ENCODE measurements at regions not wholly inside any gene's neighbourhood (a gene's known extent, or its start where the extent isn't known, plus 50 kb on each side); places are given as distances from the start of the nearest gene placed in this dataset.
A peak's percentile ranks its signal among the peaks of the same experiment; 100 is the strongest.

GRCh38 chr6:145372671-145373151 is 362.6 kb downstream of the EPM2A start:
- no peak for DNase-seq (ENCODE audit: low spot score)
- Histone ChIP-seq H3K4me2 (no peak overlapping the region), H3K9me2 (ENCODE audit: insufficient read depth) (no peaks in the 10 kb centered on the region), H3K4me1 (ENCODE audit: insufficient read depth) (peaks cover 10% of the 10 kb centered on the region; the same call in 1 of the 2 replicates), H3F3A (replicated peaks; ENCODE audit: low read depth) (no peaks in the 10 kb centered on the region), H4K20me1 (replicated peaks; ENCODE audit: insufficient read depth) (no peaks in the 10 kb centered on the region), H3K27ac (ENCODE audit: low read depth) (no peak overlapping the region), H3K79me2 (replicated peaks; ENCODE audit: insufficient read depth) (no peaks in the 10 kb centered on the region), H3K27me3 (ENCODE audit: insufficient read depth) (no peaks in the 10 kb centered on the region), H3K4me3 (no peak overlapping the region), H3K36me3 (ENCODE audit: insufficient read depth) (peaks cover 3% of the 10 kb centered on the region), H2AFZ (peak overlapping the region; percentile 85)
- Mint-ChIP-seq H3K27me3 (ENCODE audit: insufficient read depth, low read depth, poor library complexity) (no peaks in the 10 kb centered on the region), H3K4me1 (no peaks in the 10 kb centered on the region), H3K9me3 (peaks cover 7% of the 10 kb centered on the region), H3K27ac (no peak overlapping the region), H3K4me3 (no peak overlapping the region), H3K36me3 (ENCODE audit: low read depth) (peaks cover 7% of the 10 kb centered on the region)
- ATAC-seq, result peak; percentile 35; the same call in 2 of the 3 replicates
- TF ChIP-seq NANOG (IDR thresholded peaks at IDR 0.05; ENCODE audit: borderline replicate concordance) (no peak), EZH2phosphoT487 (IDR thresholded peaks at IDR 0.05; ENCODE audit: unreplicated experiment) (no peak)
- TF ChIP-seq, protein P1, sequence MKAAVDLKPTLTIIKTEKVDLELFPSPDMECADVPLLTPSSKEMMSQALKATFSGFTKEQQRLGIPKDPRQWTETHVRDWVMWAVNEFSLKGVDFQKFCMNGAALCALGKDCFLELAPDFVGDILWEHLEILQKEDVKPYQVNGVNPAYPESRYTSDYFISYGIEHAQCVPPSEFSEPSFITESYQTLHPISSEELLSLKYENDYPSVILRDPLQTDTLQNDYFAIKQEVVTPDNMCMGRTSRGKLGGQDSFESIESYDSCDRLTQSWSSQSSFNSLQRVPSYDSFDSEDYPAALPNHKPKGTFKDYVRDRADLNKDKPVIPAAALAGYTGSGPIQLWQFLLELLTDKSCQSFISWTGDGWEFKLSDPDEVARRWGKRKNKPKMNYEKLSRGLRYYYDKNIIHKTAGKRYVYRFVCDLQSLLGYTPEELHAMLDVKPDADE (IDR thresholded peaks at IDR 0.05), result no peak

- no peaks in the 10 kb centered on the region for H3K27me3 ChIP-seq (ENCODE audit: insufficient read depth)
- peak overlapping the region; percentile 57; the same call in 1 of the 2 replicates for H2AFZ ChIP-seq
- H3K4me1 ChIP-seq (ENCODE audit: insufficient read depth), result peaks cover 10% of the 10 kb centered on the region; the same call in 1 of the 2 replicates
- Mint-ChIP-seq H3K27ac (no peak overlapping the region), H3K27me3 (ENCODE audit: insufficient read depth, low read depth, poor library complexity) (peaks cover 2% of the 10 kb centered on the region), H3K9me3 (peaks cover 15% of the 10 kb centered on the region), H3K36me3 (ENCODE audit: low read depth) (peaks cover 8% of the 10 kb centered on the region), H3K4me3 (no peak overlapping the region), H3K4me1 (no peaks in the 10 kb centered on the region)
- H3K36me3 ChIP-seq (ENCODE audit: insufficient read depth), result peaks cover 3% of the 10 kb centered on the region
- no peak overlapping the region for H3K4me2 ChIP-seq
- H3K4me3 ChIP-seq, result no peak overlapping the region
- H4K20me1 ChIP-seq (replicated peaks; ENCODE audit: insufficient read depth), result no peaks in the 10 kb centered on the region
- H3K79me2 ChIP-seq (replicated peaks; ENCODE audit: insufficient read depth), result no peaks in the 10 kb centered on the region
- no peaks in the 10 kb centered on the region for H3K9me2 ChIP-seq (ENCODE audit: insufficient read depth)
- ATAC-seq (no peak), DNase-seq (ENCODE audit: low spot score) (no peak)
- no peaks in the 10 kb centered on the region for H3F3A ChIP-seq (replicated peaks; ENCODE audit: low read depth)
- H3K27ac ChIP-seq (ENCODE audit: low read depth), result no peak overlapping the region
- TF ChIP-seq POLR2AphosphoS5 (IDR thresholded peaks at IDR 0.05; ENCODE audit: low read depth), result no peak
- TF ChIP-seq EZH2 (IDR thresholded peaks at IDR 0.05; ENCODE audit: low read depth, unreplicated experiment), result no peak
- TF ChIP-seq EZH2phosphoT487 (IDR thresholded peaks at IDR 0.05; ENCODE audit: unreplicated experiment), result no peak
- no peak for TF ChIP-seq JUNB (IDR thresholded peaks at IDR 0.05; ENCODE audit: unreplicated experiment)
- TF ChIP-seq NANOG (IDR thresholded peaks at IDR 0.05; ENCODE audit: borderline replicate concordance), result no peak
- TF ChIP-seq ZNF114 (CRISPR knock-in tag; IDR thresholded peaks at IDR 0.05), result no peak
- TF ChIP-seq STAT1 (IDR thresholded peaks at IDR 0.05; ENCODE audit: unreplicated experiment), result no peak
- no peak for TF ChIP-seq CTCF (conservative IDR thresholded peaks at IDR 0.05; ENCODE audit: low read depth in 2 of 2)
- no peak for TF ChIP-seq ZNF331 (CRISPR knock-in tag; IDR thresholded peaks at IDR 0.05; ENCODE audit: low read depth)
- no peak for TF ChIP-seq REST (IDR thresholded peaks at IDR 0.05; ENCODE audit: unreplicated experiment)
These were observed 361.5 kb downstream of the EPM2A start for GRCh38 chr6:145373826-145374225.

Measured in GM23338 (cell line).